HG02678 (cell line): ENCODE measurements at regions not wholly inside any gene's neighbourhood (a gene's known extent, or its start where the extent isn't known, plus 50 kb on each side); places are given as distances from the start of the nearest gene placed in this dataset.

Source experiments
- ATAC-seq: cut with Tn5 transposase; IDR thresholded peaks from one replicate; pipeline ENCODE4 v1.9.1; 2021; ENCODE audit warnings: mild to moderate bottlenecking, moderate library complexity; ENCODE audit not compliant: unreplicated experiment

GRCh38 chr7:136549756-136550155 is 318.7 kb upstream of the CHRM2 start:
- ATAC-seq = no peak

GRCh38 chr7:136533732-136534131 is 334.7 kb upstream of the CHRM2 start:
- no peak for ATAC-seq

- ATAC-seq = no peak
Observed at GRCh38 chr7:136530831-136531230, 337.6 kb upstream of the CHRM2 start.

- ATAC-seq = no peak
Observed at GRCh38 chr7:136528329-136528728, 340.1 kb upstream of the CHRM2 start.

- no peak for ATAC-seq
Observed at GRCh38 chr7:136527554-136527953, 340.9 kb upstream of the CHRM2 start.

GRCh38 chr7:136526408-136527105 is 341.9 kb upstream of the CHRM2 start:
- ATAC-seq = no peak

- ATAC-seq = no peak
Observed at GRCh38 chr7:136523571-136523970, 344.9 kb upstream of the CHRM2 start.

- ATAC-seq = no peak
Observed at GRCh38 chr7:136517971-136518370, 350.5 kb upstream of the CHRM2 start.

- ATAC-seq = no peak
Observed at GRCh38 chr7:136514776-136515175, 353.7 kb upstream of the CHRM2 start.

GRCh38 chr7:136513744-136514143 is 354.7 kb upstream of the CHRM2 start:
- no peak for ATAC-seq

GRCh38 chr7:136509466-136509865 is 359.0 kb upstream of the CHRM2 start:
- ATAC-seq = no peak

- ATAC-seq = no peak
Observed at GRCh38 chr7:136502162-136502561, 366.3 kb upstream of the CHRM2 start.

- no peak for ATAC-seq
Observed at GRCh38 chr7:136501151-136501550, 367.3 kb upstream of the CHRM2 start.

GRCh38 chr7:136496551-136496950 is 371.9 kb upstream of the CHRM2 start:
- no peak for ATAC-seq

- no peak for ATAC-seq
Observed at GRCh38 chr7:136495081-136495480, 373.4 kb upstream of the CHRM2 start.

GRCh38 chr7:136492366-136492765 is 376.1 kb upstream of the CHRM2 start:
- no peak for ATAC-seq

GRCh38 chr7:136489808-136490207 is 378.6 kb upstream of the CHRM2 start:
- ATAC-seq = no peak

GRCh38 chr7:136480901-136481300 is 387.6 kb upstream of the CHRM2 start:
- ATAC-seq = no peak

- no peak for ATAC-seq
Observed at GRCh38 chr7:136479922-136480321, 388.5 kb upstream of the CHRM2 start.

- ATAC-seq = no peak
Observed at GRCh38 chr7:136470179-136470578, 398.3 kb upstream of the CHRM2 start.

- no peak for ATAC-seq
Observed at GRCh38 chr7:136452949-136453348, 415.5 kb upstream of the CHRM2 start.

GRCh38 chr7:136446751-136447150 is 421.7 kb upstream of the CHRM2 start:
- ATAC-seq = no peak

- no peak for ATAC-seq
Observed at GRCh38 chr7:136441835-136442234, 426.6 kb upstream of the CHRM2 start.
